ENCODE measurements at regions not wholly inside any gene's neighbourhood (a gene's known extent, or its start where the extent isn't known, plus 50 kb on each side); places are given as distances from the start of the nearest gene placed in this dataset.

DNA sequence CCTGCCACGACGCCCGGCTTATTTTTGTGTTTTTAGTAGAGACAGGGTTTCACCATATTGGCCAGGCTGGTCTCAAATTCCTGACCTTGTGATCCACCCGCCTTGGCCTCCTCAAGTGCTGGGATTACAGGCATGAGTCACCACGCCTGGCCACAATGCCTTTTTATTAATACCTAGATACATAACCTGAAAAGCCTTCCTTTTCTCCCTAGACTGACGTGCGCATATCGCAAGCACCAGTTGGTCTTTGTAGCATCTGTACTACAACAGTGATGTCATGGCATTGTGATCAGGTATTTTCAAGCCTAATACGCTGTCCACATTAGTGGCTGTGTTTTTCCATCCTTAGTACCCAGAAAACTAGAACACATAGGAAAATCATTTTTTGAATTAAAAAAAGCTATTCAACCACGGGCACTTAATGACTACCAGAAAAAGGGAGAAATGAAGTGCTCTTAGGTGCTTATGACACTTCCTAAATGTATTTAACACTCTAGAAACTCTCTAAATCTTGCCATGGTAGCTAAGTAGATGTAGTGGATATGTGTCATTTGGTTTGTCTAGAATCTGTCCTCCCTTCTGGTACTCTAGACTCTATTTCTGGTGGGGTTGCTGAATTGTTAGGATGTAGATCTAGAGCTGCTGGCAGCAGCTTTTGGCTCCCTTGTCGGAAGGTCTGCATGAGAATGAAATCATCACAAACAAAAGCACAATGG, 707.8 kb downstream of the STIM2 start:
- no peak overlapping the region for H3K4me3 ChIP-seq (ENCODE audit: low read depth, low read length)
- 98% methylated on average over 5 of the region's 11 CpGs for WGBS (ENCODE audit: insufficient coverage)
- H3K27me3 ChIP-seq (ENCODE audit: control insufficient read depth, insufficient read depth, low read length) = no peaks in the 10 kb centered on the region
- no peak for DNase-seq (ENCODE audit: low read depth in 4 of 6, low spot score in 6 of 6)
- no peak overlapping the region for H3K27ac ChIP-seq (ENCODE audit: low read depth, low read length)
- H3K9me3 ChIP-seq (ENCODE audit: control insufficient read depth, insufficient read depth, low read length) = no peaks in the 10 kb centered on the region
- H3K36me3 ChIP-seq (ENCODE audit: control insufficient read depth, insufficient read depth, low read length) = no peaks in the 10 kb centered on the region
- H3K4me1 ChIP-seq (ENCODE audit: control insufficient read depth, insufficient read depth, low read length) = no peaks in the 10 kb centered on the region

DNA sequence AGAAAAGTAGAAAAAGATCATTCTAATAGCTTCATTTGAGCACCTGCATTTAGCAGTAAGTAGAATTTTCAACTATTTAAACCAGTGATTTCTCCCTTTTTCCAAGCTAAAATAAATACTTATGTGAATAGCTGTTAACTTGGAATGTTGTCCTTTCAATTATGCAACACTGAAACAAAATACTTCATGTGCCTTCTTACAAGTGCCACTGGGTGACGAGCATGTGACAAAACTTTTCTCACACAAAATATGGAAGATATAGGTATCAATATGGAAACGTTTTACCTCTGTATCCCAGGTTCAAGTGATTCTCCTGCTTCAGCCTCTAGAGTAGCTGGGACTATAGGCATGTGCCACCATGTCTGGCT, 708.3 kb downstream of the STIM2 start:
- WGBS (ENCODE audit: insufficient coverage) = no CpG with 5 or more reads among the region's 2 CpGs
- H3K4me3 ChIP-seq (ENCODE audit: low read depth, low read length) = no peak overlapping the region
- no peaks in the 10 kb centered on the region for H3K4me1 ChIP-seq (ENCODE audit: control insufficient read depth, insufficient read depth, low read length)

GRCh38 chr4:27574743-27575142, 714.1 kb downstream of the STIM2 start:
- WGBS (ENCODE audit: insufficient coverage) = 63% methylated on average over 1 of the region's 5 CpGs
- Histone ChIP-seq H3K9me3 (ENCODE audit: control insufficient read depth, insufficient read depth, low read length) (no peaks in the 10 kb centered on the region), H3K27me3 (ENCODE audit: control insufficient read depth, insufficient read depth, low read length) (no peaks in the 10 kb centered on the region), H3K4me3 (ENCODE audit: low read depth, low read length) (no peak overlapping the region), H3K36me3 (ENCODE audit: control insufficient read depth, insufficient read depth, low read length) (no peaks in the 10 kb centered on the region), H3K27ac (ENCODE audit: low read depth, low read length) (no peak overlapping the region), H3K4me1 (ENCODE audit: control insufficient read depth, insufficient read depth, low read length) (no peaks in the 10 kb centered on the region)
- no peak for DNase-seq (ENCODE audit: low read depth in 4 of 6, low spot score in 6 of 6)

More for the DNA sequence above, 708.3 kb downstream of the STIM2 start:
- no peak for DNase-seq (ENCODE audit: low read depth in 4 of 6, low spot score in 6 of 6)
- no peaks in the 10 kb centered on the region for H3K27me3 ChIP-seq (ENCODE audit: control insufficient read depth, insufficient read depth, low read length)
- no peaks in the 10 kb centered on the region for H3K36me3 ChIP-seq (ENCODE audit: control insufficient read depth, insufficient read depth, low read length)
- H3K9me3 ChIP-seq (ENCODE audit: control insufficient read depth, insufficient read depth, low read length) = no peaks in the 10 kb centered on the region
- H3K27ac ChIP-seq (ENCODE audit: low read depth, low read length) = no peak overlapping the region

DNA sequence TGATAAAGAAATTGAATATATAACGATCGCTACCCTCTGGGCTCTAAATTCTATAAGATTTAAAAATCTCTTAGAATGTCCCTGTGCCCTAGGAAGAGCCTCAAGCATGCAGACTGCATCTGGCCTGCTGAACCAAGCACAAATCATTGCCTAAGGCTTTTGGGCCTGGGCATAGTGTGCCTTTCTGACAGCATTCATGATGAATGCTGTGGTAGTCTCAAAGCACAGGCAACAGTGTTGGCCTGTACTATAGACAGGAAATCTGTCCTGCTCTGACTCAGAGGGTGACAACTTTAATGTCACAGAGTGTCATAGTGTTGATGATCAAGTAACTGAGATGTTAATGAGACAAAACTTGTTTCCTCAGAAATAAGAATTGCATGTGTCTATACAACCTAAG, 717.3 kb downstream of the STIM2 start:
- no peak for DNase-seq (ENCODE audit: low read depth in 4 of 6, low spot score in 6 of 6)
- WGBS (ENCODE audit: insufficient coverage) = no CpG with 5 or more reads among the region's 2 CpGs
- no peaks in the 10 kb centered on the region for H3K36me3 ChIP-seq (ENCODE audit: control insufficient read depth, insufficient read depth, low read length)
- H3K9me3 ChIP-seq (ENCODE audit: control insufficient read depth, insufficient read depth, low read length) = no peaks in the 10 kb centered on the region
- no peak overlapping the region for H3K27ac ChIP-seq (ENCODE audit: low read depth, low read length)
- no peaks in the 10 kb centered on the region for H3K4me1 ChIP-seq (ENCODE audit: control insufficient read depth, insufficient read depth, low read length)
- no peak overlapping the region for H3K4me3 ChIP-seq (ENCODE audit: low read depth, low read length)
- no peaks in the 10 kb centered on the region for H3K27me3 ChIP-seq (ENCODE audit: control insufficient read depth, insufficient read depth, low read length)

DNA sequence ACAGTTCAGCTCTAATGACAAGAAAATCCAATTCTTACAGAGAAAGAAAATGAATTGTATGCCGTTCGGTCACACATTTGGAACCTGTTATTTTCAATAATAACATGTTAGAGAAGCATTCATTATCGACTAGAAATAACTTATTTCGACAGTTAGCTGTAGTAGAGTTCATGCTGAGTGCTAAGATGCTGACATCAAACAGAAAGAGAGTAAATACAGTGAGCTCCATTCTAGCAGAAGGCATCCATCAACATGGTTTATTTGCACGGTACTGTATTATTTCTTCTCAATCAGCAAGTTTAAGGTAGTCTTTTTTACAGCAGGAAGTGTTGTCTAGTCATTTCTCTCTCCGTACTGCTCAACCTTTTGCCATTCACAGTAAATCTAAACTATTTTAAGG, 732.1 kb downstream of the STIM2 start:
- no peaks in the 10 kb centered on the region for H3K36me3 ChIP-seq (ENCODE audit: control insufficient read depth, insufficient read depth, low read length)
- no peaks in the 10 kb centered on the region for H3K9me3 ChIP-seq (ENCODE audit: control insufficient read depth, insufficient read depth, low read length)
- H3K27me3 ChIP-seq (ENCODE audit: control insufficient read depth, insufficient read depth, low read length) = no peaks in the 10 kb centered on the region
- 60% methylated on average over 1 of the region's 6 CpGs for WGBS (ENCODE audit: insufficient coverage)
- DNase-seq (ENCODE audit: low read depth in 4 of 6, low spot score in 6 of 6) = peak in 2 of 6 donors; percentile 1 to 33
- H3K4me1 ChIP-seq (ENCODE audit: control insufficient read depth, insufficient read depth, low read length) = no peaks in the 10 kb centered on the region
- no peak overlapping the region for H3K27ac ChIP-seq (ENCODE audit: low read depth, low read length)
- no peak overlapping the region for H3K4me3 ChIP-seq (ENCODE audit: low read depth, low read length)

DNA sequence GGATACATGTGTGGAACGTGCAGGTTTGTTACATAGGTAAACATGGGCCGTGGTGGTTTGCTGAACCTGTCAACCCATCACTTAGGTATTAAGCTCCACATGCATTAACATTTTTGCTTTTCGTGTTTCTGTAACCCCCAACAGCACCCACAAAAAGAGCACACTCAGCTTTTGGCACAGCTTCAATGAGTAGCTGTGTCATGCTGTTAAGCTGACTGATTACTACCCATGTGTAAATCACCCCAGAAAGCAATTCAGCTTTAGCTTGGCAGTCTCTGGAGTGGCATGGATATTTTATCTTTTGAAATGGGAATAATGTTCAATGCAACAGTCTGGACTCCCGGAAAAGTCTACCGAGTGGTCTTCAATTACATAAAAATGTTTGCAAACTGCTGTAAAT, 734.3 kb downstream of the STIM2 start:
- WGBS (ENCODE audit: insufficient coverage) = 27% methylated on average over 2 of the region's 5 CpGs
- Histone ChIP-seq H3K27me3 (ENCODE audit: control insufficient read depth, insufficient read depth, low read length) (no peaks in the 10 kb centered on the region), H3K4me3 (ENCODE audit: low read depth, low read length) (no peak overlapping the region), H3K4me1 (ENCODE audit: control insufficient read depth, insufficient read depth, low read length) (no peaks in the 10 kb centered on the region), H3K36me3 (ENCODE audit: control insufficient read depth, insufficient read depth, low read length) (no peaks in the 10 kb centered on the region), H3K27ac (ENCODE audit: low read depth, low read length) (no peak overlapping the region), H3K9me3 (ENCODE audit: control insufficient read depth, insufficient read depth, low read length) (no peaks in the 10 kb centered on the region)
- DNase-seq (ENCODE audit: low read depth in 4 of 6, low spot score in 6 of 6) = peak in 3 of 6 donors; percentile 6 to 50 (median 49)

DNA sequence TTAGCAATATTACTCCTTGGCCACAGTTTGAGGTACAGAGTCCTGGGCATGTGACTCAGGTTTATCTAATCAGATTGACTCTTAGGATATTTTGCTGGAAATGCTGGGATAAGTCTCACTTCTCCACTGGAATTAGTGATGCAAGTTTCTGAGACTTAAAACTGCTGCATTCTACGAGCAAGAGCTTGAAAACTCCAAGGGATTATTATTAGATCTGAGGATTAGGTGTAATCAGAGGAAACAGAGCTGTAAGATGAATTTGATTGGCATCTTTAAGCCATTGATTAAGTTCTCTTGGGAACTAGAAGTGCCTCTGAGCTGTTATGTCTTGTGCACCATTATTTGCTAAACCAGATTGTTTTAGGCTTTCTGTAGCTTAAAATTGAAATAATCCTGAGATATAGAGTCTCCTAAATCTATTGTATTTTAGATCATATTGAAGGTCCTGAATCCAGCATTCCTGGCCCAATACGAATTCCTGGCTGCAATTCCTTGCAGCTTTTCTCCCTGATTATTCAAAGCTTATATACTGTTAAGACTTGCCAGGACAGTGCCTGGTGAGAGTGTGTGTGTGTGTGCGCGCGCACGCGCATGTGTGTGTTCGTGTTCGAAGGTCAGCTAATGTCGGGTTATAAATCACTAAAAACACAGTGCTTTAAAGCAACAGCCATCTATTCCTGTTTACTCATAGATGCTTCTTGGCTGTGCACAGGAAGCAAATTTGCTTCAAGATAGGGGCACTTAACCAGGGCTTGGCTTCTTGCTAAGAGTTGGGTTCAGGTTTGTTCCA, 735.1 kb downstream of the STIM2 start:
- peak in 1 of 6 donors; percentile 10 for DNase-seq (ENCODE audit: low read depth in 4 of 6, low spot score in 6 of 6)
- Histone ChIP-seq H3K4me3 (ENCODE audit: low read depth, low read length) (no peak overlapping the region), H3K27ac (ENCODE audit: low read depth, low read length) (no peak overlapping the region), H3K36me3 (ENCODE audit: control insufficient read depth, insufficient read depth, low read length) (no peaks in the 10 kb centered on the region), H3K9me3 (ENCODE audit: control insufficient read depth, insufficient read depth, low read length) (no peaks in the 10 kb centered on the region), H3K27me3 (ENCODE audit: control insufficient read depth, insufficient read depth, low read length) (no peaks in the 10 kb centered on the region), H3K4me1 (ENCODE audit: control insufficient read depth, insufficient read depth, low read length) (no peaks in the 10 kb centered on the region)
- WGBS (ENCODE audit: insufficient coverage) = no CpG with 5 or more reads among the region's 10 CpGs

GRCh38 chr4:27602172-27602571, 741.5 kb downstream of the STIM2 start:
- Histone ChIP-seq H3K27ac (ENCODE audit: low read depth, low read length) (no peak overlapping the region), H3K9me3 (ENCODE audit: control insufficient read depth, insufficient read depth, low read length) (no peaks in the 10 kb centered on the region), H3K36me3 (ENCODE audit: control insufficient read depth, insufficient read depth, low read length) (no peaks in the 10 kb centered on the region), H3K4me1 (ENCODE audit: control insufficient read depth, insufficient read depth, low read length) (no peaks in the 10 kb centered on the region), H3K27me3 (ENCODE audit: control insufficient read depth, insufficient read depth, low read length) (no peaks in the 10 kb centered on the region), H3K4me3 (ENCODE audit: low read depth, low read length) (no peak overlapping the region)
- no peak for DNase-seq (ENCODE audit: low read depth in 4 of 6, low spot score in 6 of 6)

DNA sequence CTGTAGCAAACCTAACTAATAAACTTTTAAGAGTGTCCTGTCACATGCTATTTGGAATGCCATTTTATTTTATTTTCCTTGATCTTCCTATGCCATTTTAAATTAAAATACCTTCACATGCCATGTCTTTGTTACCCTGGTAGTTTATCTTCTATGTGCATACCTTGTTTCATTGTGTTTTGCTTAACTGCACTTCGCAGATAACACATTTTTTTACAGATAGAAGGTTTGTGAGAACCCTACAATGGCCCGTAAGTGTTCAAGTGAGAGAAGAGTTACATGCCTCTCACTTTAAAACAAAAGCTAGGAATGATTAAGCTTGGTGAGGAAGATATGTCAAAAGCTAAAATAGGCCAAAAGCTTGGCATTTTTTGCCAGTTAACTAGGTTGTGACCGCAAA, 744.1 kb downstream of the STIM2 start:
- 100% methylated on average over 1 of the region's 3 CpGs for WGBS (ENCODE audit: insufficient coverage)
- DNase-seq (ENCODE audit: low read depth in 4 of 6, low spot score in 6 of 6) = no peak

DNA sequence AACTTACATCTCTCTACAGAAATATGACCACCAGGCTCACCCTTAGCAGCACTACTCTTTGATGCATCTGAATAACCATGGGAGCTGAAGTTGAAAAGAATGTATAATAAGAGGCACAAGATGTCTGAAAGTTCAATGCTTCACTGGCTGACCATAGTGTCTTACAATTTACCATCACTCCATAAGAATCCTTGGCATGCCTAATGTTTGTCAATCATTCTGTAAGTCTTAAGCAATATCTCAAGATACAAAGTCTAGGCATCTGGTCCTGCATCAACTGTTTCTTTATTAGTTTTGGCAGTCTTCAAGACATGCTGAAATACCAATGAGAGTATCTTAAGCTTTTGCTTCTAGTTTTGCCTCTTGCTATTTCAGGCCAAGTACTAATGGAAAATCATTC, 755.5 kb downstream of the STIM2 start:
- Histone ChIP-seq H3K4me1 (ENCODE audit: control insufficient read depth, insufficient read depth, low read length) (no peaks in the 10 kb centered on the region), H3K27ac (ENCODE audit: low read depth, low read length) (no peak overlapping the region)

More for the DNA sequence above, 744.1 kb downstream of the STIM2 start:
- Histone ChIP-seq H3K4me3 (ENCODE audit: low read depth, low read length) (no peak overlapping the region), H3K9me3 (ENCODE audit: control insufficient read depth, insufficient read depth, low read length) (no peaks in the 10 kb centered on the region), H3K4me1 (ENCODE audit: control insufficient read depth, insufficient read depth, low read length) (no peaks in the 10 kb centered on the region), H3K27ac (ENCODE audit: low read depth, low read length) (no peak overlapping the region), H3K27me3 (ENCODE audit: control insufficient read depth, insufficient read depth, low read length) (no peaks in the 10 kb centered on the region), H3K36me3 (ENCODE audit: control insufficient read depth, insufficient read depth, low read length) (no peaks in the 10 kb centered on the region)

More for the DNA sequence above, 755.5 kb downstream of the STIM2 start:
- no peak for DNase-seq (ENCODE audit: low read depth in 4 of 6, low spot score in 6 of 6)
- Histone ChIP-seq H3K27me3 (ENCODE audit: control insufficient read depth, insufficient read depth, low read length) (no peaks in the 10 kb centered on the region), H3K36me3 (ENCODE audit: control insufficient read depth, insufficient read depth, low read length) (no peaks in the 10 kb centered on the region), H3K4me3 (ENCODE audit: low read depth, low read length) (no peak overlapping the region), H3K9me3 (ENCODE audit: control insufficient read depth, insufficient read depth, low read length) (no peaks in the 10 kb centered on the region)

Data from spinal cord (tissue), 9 donors.